ENCODE measurements at regions not wholly inside any gene's neighbourhood (a gene's known extent, or its start where the extent isn't known, plus 50 kb on each side); places are given as distances from the start of the nearest gene placed in this dataset.

- DNase-seq (ENCODE audit: low read depth): no peak
Measured at GRCh38 chr9:88754452-88754851, 219.5 kb downstream of the NXNL2 start.

DNA sequence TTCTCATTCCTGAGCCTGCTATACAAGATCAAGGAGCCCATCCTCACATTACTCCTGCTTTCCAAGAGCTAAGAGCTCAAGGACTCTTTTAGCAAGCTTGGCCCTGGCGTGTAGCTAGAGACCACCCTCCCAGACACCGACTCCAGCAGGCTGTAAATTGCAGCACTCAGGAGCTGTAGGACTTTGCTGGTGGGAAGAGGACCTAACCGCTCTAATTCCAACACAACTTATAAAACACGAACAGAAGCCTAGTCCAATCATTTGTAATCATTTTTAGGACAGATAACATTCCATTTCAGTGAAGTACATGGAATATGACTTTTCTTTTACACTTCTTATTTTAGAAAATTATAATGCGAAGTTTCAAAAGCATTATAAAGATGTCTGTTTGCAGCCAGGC, 219.9 kb downstream of the NXNL2 start:
- DNase-seq (ENCODE audit: low read depth): no peak

DNA sequence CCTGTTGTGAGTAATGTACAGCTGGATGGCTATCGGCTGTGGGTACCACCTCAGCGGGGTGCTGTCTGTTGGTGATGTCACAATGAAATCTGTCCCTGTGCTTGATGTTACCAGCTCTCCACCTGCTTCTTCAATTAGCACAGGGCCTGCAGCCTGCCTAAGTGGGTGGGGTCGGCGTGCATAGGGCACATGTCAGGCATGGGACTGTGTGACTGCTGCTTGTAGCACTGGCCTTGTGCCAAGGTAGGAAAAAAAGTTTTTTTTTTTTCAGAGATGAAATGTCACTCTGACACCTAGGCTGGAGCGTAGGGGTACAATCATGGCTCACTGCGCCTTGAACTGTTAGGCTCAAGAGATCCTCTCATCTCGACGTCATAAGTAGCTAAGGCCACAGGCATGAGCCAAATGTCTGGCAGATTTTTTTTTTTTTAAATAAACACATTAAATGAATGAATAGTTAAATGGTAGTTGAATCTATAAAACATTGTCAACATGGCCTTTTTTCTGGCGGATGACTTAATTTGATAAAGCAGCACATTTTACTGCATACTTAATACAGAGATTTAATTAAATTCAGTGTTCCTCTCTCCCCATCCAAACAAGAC, 222.5 kb downstream of the NXNL2 start:
- no peak for DNase-seq (ENCODE audit: low read depth)

- DNase-seq (ENCODE audit: low read depth): no peak
Measured at GRCh38 chr9:88759364-88759763, 224.4 kb downstream of the NXNL2 start.

DNA sequence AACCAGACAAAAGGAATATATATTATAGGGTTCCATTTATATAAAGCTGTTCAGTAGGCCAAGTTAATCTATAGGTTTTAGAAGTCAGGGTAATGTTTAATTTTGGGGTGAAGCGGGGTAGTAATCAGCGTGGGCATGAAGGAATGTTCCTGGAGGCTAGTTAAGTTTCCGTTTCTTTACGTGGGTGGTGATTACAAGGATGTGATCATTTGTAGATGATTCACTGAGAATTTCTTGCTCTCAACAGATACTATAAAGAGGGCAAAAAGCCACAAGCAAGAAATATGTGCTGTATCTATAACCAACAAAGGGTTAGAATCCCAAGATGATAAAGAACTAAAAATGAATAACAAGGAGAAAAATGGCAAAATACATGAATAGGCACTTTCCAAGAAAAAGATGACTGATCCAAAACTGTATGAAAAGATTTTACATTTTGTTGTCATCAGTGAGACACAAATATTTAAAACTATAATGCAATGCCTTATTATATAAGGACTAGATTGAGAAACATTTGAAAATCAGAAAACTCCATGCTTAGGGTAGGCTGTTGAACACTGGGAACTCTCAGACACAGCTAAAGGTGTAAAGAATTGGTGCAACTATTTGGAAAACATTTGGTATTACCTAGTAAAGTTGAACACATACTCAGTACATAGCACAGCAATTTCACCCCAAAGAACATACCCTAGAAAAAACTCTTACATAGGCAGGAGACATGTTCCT, 224.3 kb upstream of the S1PR3 start:
- no peak for DNase-seq (ENCODE audit: low read depth)

DNA sequence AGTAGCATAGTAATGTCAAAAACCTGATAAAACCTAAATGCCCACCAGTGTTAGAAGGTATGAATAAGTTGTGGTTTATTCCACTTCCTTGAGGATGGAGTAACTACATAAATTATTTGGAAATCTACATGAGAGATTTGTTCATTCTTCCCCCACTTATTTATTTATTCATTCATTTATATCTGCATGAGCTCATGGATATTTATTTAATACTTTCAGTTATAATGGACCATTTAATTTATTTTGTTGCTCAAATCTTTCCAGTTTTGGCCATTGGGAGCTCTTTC, 223.8 kb upstream of the S1PR3 start:
- DNase-seq (ENCODE audit: low read depth): no peak

GRCh38 chr9:88772575-88772974, 218.7 kb upstream of the S1PR3 start:
- DNase-seq (ENCODE audit: low read depth): no peak

- DNase-seq (ENCODE audit: low read depth): no peak
Measured at GRCh38 chr9:88773126-88773525, 218.1 kb upstream of the S1PR3 start.

GRCh38 chr9:88773627-88774244, 217.5 kb upstream of the S1PR3 start:
- no peak for DNase-seq (ENCODE audit: low read depth)

DNA sequence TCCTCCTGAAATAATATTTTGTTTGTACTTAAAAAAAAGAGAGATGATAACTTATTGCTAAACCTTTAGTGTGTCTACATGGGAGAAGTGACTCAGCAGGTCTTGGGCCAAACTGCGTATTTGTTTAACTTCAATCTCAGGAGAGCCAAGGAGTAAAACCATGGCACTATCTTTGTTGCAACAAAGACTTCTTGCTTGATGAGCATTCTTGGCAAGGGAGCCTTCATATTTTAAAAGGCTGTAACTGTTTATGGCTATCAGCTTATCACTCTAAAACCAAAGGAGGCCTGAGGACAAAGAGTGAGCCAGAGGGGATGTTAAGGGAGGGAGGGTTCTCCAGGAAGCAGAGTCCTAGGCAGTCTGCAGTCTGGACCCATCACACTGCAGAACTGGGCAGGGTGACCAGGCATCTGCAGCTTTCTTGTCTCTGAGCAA, 216.2 kb upstream of the S1PR3 start:
- no peak for DNase-seq (ENCODE audit: low read depth)

- no peak for DNase-seq (ENCODE audit: low read depth)
Measured at GRCh38 chr9:88775559-88775958, 215.7 kb upstream of the S1PR3 start.

GRCh38 chr9:88775966-88776365, 215.3 kb upstream of the S1PR3 start:
- no peak for DNase-seq (ENCODE audit: low read depth)

DNA sequence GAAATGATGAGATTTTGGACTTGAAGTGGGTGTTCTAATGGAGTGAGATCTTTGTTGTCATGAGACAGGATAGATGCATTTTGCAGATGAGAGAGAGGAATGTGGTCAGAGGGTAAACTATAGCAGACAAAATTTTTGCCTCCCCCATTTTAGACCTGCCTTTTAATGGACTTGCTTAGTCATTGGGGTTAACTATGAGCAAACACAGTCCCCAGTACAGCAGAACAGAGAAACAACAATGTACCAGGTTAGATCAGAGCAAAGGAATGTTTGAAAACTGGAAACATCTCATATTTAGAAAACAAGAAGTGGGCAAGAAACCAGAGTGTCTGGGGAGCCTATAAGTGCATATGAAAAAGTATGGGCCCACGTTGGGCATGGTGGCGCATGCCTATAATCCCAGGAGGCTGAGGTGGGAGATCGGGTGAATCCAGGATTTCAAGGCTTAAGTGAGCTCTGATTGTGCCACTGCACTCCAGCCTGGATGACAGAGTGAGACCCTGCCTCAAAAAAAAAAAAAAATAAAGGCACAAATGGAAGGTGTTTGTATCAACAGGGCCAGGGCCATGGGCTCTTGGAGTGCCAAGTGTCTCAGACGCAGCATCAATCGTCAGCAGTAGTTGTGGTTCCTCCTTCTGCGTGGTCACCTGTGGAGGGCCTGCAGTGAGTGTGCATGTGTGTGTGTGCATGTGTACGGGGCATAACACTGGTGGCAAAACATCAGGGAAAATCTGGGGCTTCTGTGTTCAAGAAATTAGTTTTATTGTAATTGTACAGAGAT, 214.4 kb upstream of the S1PR3 start:
- DNase-seq (ENCODE audit: low read depth): peak; percentile 26

DNA sequence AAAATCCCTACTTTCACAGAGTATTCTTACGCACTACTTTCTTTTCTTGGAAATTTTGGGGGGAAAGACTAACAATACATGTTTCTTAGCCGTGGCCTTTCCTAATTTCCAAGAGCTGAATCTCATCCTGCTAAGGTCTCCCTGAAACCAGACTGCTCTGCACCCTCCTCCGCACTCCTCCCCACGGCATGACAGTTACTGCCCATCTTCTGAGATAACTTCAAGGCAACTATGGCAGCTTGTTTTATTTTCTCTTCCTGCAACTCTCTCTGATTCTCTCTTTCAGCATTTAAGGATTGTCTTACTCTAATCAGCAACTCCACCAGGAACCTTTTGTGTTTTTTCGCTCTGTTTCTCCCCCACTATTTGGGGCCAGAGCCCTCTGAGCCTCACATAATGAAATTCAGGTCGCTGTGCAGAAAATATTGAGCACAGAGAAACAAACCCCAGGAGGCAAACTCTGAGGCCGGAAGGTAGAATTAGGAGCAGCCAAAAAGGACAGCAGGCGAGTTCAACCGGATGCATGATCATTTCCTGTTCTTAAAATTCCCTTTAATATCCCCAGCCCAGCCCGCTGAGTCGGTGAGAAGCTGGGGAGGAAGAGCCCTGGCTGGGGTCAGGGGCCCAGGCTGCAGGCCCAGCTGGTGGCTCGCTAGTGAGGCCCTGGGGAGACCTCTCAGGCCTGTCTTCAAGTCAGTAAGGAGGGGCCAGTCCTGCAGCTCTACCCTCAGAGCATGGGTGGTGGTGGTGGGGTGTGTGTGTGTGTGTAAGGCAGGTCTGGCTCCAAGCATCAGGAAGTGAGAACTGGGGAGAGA, 213.6 kb upstream of the S1PR3 start:
- no peak for DNase-seq (ENCODE audit: low read depth)

GRCh38 chr9:88781628-88782391, 209.5 kb upstream of the S1PR3 start:
- DNase-seq (ENCODE audit: low read depth): no peak

- no peak for DNase-seq (ENCODE audit: low read depth)
Measured at GRCh38 chr9:88782931-88783710, 208.1 kb upstream of the S1PR3 start.

DNA sequence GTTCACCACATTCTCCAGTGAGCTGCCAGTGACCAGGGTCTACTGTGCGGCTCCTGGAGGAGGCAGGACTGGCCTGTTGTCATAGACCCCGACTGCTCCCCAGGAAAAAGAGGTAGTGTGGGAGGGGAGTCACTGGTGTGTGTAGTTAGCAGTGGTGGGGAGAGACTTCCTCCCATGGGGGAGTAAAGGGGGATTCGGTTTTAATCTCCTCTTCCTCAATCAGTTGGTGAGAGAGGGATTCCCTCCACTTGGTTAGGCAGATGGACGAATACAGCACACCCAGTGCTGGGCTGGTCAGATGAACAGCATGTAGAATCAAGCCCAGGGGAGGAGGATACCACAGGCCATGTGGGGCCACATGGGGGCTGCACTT, 207.6 kb upstream of the S1PR3 start:
- no peak for DNase-seq (ENCODE audit: low read depth)

DNA sequence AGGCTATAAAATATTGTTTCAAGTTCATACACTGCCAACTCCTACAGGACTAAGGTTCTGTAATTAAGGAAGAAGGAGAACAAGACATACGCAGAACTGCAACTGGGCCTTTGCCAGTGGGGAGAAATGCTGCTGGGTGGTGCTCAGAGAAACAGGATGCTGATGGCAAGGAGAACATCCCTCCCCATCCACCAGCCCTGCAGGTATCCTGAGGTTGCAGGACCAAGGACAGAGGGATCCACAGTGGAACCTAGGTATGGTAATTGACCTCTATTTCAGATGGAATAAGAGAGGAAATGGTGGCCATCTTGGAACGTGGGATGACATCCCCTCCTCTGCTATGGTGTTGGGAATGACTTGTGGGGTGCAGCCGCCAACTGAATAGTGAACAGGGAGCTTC, 206.3 kb upstream of the S1PR3 start:
- no peak for DNase-seq (ENCODE audit: low read depth)

GRCh38 chr9:88786291-88787079, 204.8 kb upstream of the S1PR3 start:
- DNase-seq (ENCODE audit: low read depth): no peak
